Stomach (tissue), 8 donors: ENCODE measurements at regions not wholly inside any gene's neighbourhood (a gene's known extent, or its start where the extent isn't known, plus 50 kb on each side); places are given as distances from the start of the nearest gene placed in this dataset.

Experiments
- DNase-seq, 2 donors: peaks; one replicate each; pipeline versions ENCODE4 v3.0.0 to v3.0.0-alpha.2; 2013 to 2019
- H3K27ac ChIP-seq, 5 donors: fragments of 200-600 bp in 4 of 5; sonication (generic) in 4 of 5; one replicate each; pipeline ENCODE4 v1.5.1; 2013 to 2019; ENCODE audit warnings: mild to moderate bottlenecking in 1 of 5, moderate library complexity in 1 of 5
- H3K27me3 ChIP-seq, 3 donors: fragments of 200-600 bp; sonication (generic); one replicate each; pipeline ENCODE4 v1.5.1; 2017 to 2019; ENCODE audit warnings: mixed run types in 1 of 3
- H3K36me3 ChIP-seq, 4 donors: fragments of 200-600 bp; sonication (generic); 1 replicate in 3 of 4; 2 replicates in 1 of 4; pipeline ENCODE4 v1.5.1; 2016 to 2019
- H3K4me1 ChIP-seq, 4 donors: fragments of 200-600 bp; sonication (generic); one replicate each; pipeline ENCODE4 v1.5.1; 2016 to 2019
- H3K4me3 ChIP-seq, 4 donors: fragments of 200-600 bp; sonication (generic) in 3 of 4; one replicate each; pipeline ENCODE4 v1.5.1; 2016 to 2019; ENCODE audit warnings: mild to moderate bottlenecking in 1 of 4
- H3K9me3 ChIP-seq, 4 donors: fragments of 200-600 bp; sonication (generic); one replicate each; pipeline ENCODE4 v1.5.1; 2016 to 2019
- EP300 ChIP-seq: sonication (generic); formaldehyde crosslinking; IDR thresholded peaks from one replicate; pipeline ENCODE4 v1.6.1; 2017; ENCODE audit warnings: antibody characterized with exemption
- POLR2A ChIP-seq, 4 donors: fragments of 450-650 bp; IDR thresholded peaks; one replicate each; pipeline ENCODE4 v1.6.1; 2016; ENCODE audit warnings: antibody characterized with exemption in 4 of 4, control low read depth in 2 of 4, mild to moderate bottlenecking in 1 of 4, moderate library complexity in 1 of 4
- POLR2AphosphoS5 ChIP-seq, 3 donors: sonication (generic); formaldehyde crosslinking; IDR thresholded peaks; one replicate each; pipeline ENCODE4 v1.6.1; 2016; ENCODE audit warnings: antibody characterized with exemption in 3 of 3
- WGBS, 5 donors: extraction: QIAGEN DNeasy Blood & Tissue Kit in 3 of 5; methylation state at CpG; one replicate each; pipeline versions ENCODE4 v1.1.5 to v1.1.7; 2013 to 2018; 5-methylcytosine and 5-hydroxymethylcytosine counted together
- intact Hi-C: fragments of 100-400 bp; cut with DNase I; formaldehyde crosslinking; loops from one replicate; pipeline ENCODE4 v1.15.1; 2023; ENCODE audit warnings: low total_unique reads
- TF ChIP-seq, protein P1 (sequence below), 7 experiments: fragments of 450-650 bp in 4 of 7; fragments of 200-600 bp in 3 of 7; sonication (generic) in 3 of 7; IDR thresholded peaks; one replicate each; pipeline ENCODE4 v1.5.1; 2016 to 2019; ENCODE audit warnings: antibody characterized with exemption in 7 of 7, control low read depth in 2 of 7, mild to moderate bottlenecking in 1 of 7
- donor health status: healthy with polysubstance abuse.
- donor health status: Bipolar disorder and iron deficiency.
- donor health status: healthy.

DNA sequence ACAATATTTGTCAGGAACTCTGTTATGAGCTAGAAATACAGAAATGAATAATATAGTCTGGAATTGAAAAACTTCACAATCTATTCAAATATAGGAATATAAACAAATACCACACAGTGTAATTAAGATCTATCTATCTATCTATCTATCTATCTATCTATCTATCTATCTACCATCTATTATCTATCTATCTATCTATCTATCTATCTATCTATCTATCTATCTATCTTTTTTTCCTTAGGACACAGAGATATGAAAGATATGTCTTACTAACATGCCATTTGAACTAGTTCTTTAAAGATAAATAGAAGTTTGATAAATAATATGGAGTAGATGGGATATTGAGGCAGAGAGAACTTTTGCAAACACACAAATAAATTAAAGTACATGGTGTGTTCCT is 357.8 kb downstream of the PARP8 start:
- Histone ChIP-seq H3K27ac (no peak overlapping the region), H3K4me1 (no peaks in the 10 kb centered on the region), H3K9me3 (no peaks in the 10 kb centered on the region), H3K4me3 (no peak overlapping the region), H3K36me3 (no peaks in the 10 kb centered on the region), H3K27me3 (no peaks in the 10 kb centered on the region)
- intact Hi-C loops: no loop called here
- no peak for DNase-seq
- no peak for TF ChIP-seq POLR2A (IDR thresholded peaks at IDR 0.05)

DNA sequence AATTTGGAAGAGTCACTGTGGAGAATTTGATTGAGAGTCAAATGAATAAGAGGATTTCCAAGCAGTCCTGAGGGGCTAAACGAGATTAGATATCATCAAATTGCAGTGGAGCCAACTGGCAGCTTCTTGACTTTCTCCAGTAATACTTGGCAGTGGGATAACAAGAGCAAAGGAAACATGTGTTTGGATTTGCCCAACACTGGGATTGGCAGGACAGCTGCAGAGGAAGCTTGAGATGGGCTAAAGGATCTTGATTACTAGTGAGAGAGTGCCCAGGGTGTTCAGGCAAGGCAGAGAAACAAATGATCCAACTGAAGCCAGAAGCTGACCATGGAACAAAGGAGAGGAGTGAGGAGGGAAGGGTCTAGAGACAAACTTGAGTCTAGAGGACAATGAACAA is 356.0 kb upstream of the ISL1 start:
- no peak for TF ChIP-seq POLR2AphosphoS5 (IDR thresholded peaks at IDR 0.05)
- TF ChIP-seq POLR2A (IDR thresholded peaks at IDR 0.05): no peak
- TF ChIP-seq, protein P1, sequence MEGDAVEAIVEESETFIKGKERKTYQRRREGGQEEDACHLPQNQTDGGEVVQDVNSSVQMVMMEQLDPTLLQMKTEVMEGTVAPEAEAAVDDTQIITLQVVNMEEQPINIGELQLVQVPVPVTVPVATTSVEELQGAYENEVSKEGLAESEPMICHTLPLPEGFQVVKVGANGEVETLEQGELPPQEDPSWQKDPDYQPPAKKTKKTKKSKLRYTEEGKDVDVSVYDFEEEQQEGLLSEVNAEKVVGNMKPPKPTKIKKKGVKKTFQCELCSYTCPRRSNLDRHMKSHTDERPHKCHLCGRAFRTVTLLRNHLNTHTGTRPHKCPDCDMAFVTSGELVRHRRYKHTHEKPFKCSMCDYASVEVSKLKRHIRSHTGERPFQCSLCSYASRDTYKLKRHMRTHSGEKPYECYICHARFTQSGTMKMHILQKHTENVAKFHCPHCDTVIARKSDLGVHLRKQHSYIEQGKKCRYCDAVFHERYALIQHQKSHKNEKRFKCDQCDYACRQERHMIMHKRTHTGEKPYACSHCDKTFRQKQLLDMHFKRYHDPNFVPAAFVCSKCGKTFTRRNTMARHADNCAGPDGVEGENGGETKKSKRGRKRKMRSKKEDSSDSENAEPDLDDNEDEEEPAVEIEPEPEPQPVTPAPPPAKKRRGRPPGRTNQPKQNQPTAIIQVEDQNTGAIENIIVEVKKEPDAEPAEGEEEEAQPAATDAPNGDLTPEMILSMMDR (IDR thresholded peaks at IDR 0.05): no peak
- no peak for TF ChIP-seq EP300
- no peak overlapping the region for H3K4me3 ChIP-seq
- no peak for DNase-seq
- H3K27ac ChIP-seq: no peak overlapping the region
- WGBS, 5 donors: 32 to 45% (median 34%) methylated on average over 1 of the region's 1 CpG
- no peaks in the 10 kb centered on the region for H3K4me1 ChIP-seq
- intact Hi-C loops: no loop called here
- no peaks in the 10 kb centered on the region for H3K36me3 ChIP-seq
- H3K27me3 ChIP-seq: no peaks in the 10 kb centered on the region
- no peaks in the 10 kb centered on the region for H3K9me3 ChIP-seq

DNA sequence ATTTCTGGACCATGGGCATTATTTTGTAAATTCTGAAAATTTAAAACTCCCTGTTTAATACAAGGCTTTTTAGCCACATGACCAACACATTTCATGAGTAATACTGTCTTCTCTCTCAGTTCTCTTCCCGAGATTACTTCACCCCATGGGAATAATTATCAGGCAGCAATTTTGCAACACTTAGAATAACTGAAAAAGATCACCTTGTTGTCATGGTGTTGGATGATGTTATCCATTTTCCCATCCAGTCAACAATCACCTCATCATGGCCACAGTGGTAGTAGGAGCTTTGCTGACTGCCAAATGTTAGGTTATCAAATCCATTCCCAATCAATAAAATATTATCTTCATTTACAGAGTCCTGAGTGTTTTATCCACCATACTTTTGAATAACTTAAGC is 354.9 kb upstream of the ISL1 start:
- Histone ChIP-seq H3K27me3 (no peaks in the 10 kb centered on the region), H3K4me1 (peaks cover 0 to 1% (median under 1%) of the 10 kb centered on the region in 4 donors), H3K9me3 (no peaks in the 10 kb centered on the region), H3K36me3 (no peaks in the 10 kb centered on the region), H3K4me3 (no peak overlapping the region), H3K27ac (no peak overlapping the region)
- no peak for DNase-seq
- intact Hi-C loops: no loop called here
- WGBS, 5 donors: 65 to 79% (median 78%) methylated on average over 1 of the region's 1 CpG
- no peak for TF ChIP-seq EP300
- TF ChIP-seq POLR2AphosphoS5 (IDR thresholded peaks at IDR 0.05): no peak
- TF ChIP-seq POLR2A (IDR thresholded peaks at IDR 0.05): no peak
- TF ChIP-seq, protein P1 (IDR thresholded peaks at IDR 0.05): no peak

DNA sequence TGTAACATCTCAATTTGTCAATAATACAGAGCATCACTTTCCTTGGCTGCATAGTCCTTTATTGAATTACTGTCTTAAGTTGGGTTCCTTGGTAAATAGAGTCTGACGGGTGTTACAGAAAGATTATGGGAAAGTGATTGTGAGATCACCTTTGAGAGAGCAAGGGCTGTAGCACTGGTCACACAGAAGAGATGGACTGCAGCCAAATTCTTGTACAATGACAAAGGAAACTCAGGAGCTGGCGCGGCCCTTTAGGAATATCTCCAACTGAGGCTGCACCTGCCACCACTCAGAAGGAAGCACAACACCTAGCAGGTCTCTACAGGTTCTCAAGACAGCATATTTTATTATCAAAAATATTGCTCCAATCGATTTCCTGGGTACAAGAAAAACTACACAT is 350.0 kb upstream of the ISL1 start:
- no peaks in the 10 kb centered on the region for H3K36me3 ChIP-seq
- H3K9me3 ChIP-seq: no peaks in the 10 kb centered on the region
- peak; percentile 23 to 78 for DNase-seq
- no peak overlapping the region for H3K4me3 ChIP-seq
- peak overlapping the region in 1 of 5 donors; percentile 24 for H3K27ac ChIP-seq
- TF ChIP-seq EP300 (no peak), POLR2AphosphoS5 (IDR thresholded peaks at IDR 0.05) (no peak), POLR2A (IDR thresholded peaks at IDR 0.05) (no peak)
- TF ChIP-seq, protein P1 (IDR thresholded peaks at IDR 0.05): no peak
- peaks cover 0 to 16% (median 7%) of the 10 kb centered on the region in 4 donors for H3K4me1 ChIP-seq
- no peaks in the 10 kb centered on the region for H3K27me3 ChIP-seq
- WGBS, 5 donors: 26 to 58% (median 34%) methylated on average over 4 of the region's 4 CpGs
- intact Hi-C loops: no loop called here

DNA sequence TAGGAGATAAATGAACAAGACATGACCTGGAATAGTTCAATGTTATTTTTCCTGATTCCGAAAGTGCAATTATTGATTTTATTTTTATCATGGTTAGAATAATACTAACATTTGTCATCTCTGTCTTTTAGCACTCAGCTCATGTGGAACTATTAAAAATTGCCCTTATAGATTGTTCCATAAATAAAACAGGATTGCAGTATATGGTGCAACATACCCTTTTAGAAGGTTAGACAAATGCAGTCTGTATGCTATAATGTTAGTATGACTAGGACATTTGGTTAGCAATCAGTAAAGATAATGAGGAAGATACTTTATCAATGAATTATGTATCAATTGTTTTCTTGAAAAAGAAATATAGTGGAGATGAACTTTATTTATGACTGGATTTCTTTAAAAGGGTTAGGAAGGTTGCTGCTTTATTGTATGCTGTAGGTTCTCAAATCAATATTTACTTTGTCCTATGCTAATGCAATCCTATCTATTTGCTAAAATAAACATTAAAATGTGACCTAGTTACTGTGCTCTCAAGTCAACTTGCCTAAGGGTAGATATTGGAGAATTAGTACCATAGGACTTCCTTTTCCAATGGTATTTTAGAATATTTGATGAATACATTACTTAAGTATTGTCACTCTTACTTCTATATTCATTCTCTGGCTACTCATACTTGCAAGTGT is 348.9 kb upstream of the ISL1 start:
- no peak overlapping the region for H3K4me3 ChIP-seq
- TF ChIP-seq EP300: no peak
- WGBS, 5 donors: 52 to 82% (median 74%) methylated on average over 1 of the region's 1 CpG
- no peak overlapping the region for H3K27ac ChIP-seq
- no peaks in the 10 kb centered on the region for H3K36me3 ChIP-seq
- no peak for DNase-seq
- intact Hi-C loops: no loop called here
- H3K9me3 ChIP-seq: no peaks in the 10 kb centered on the region
- peaks cover 0 to 16% (median 7%) of the 10 kb centered on the region in 4 donors for H3K4me1 ChIP-seq
- no peaks in the 10 kb centered on the region for H3K27me3 ChIP-seq
